Endodermal cell (in vitro differentiated cells): ENCODE measurements at regions not wholly inside any gene's neighbourhood (a gene's known extent, or its start where the extent isn't known, plus 50 kb on each side); places are given as distances from the start of the nearest gene placed in this dataset.

ENCODE experiments used
- DNase-seq: peaks from one replicate; pipeline ENCODE4 v3.0.0-alpha.2; 2017
- H3K27ac ChIP-seq: 2 replicates; pipeline ENCODE4 v1.5.1; 2013; ENCODE audit warnings: mild to moderate bottlenecking, low read depth, low read length, moderate library complexity
- H3K27me3 ChIP-seq: 2 replicates; pipeline ENCODE4 v1.6.1; 2013; ENCODE audit warnings: mild to moderate bottlenecking, low read length, moderate library complexity; ENCODE audit not compliant: insufficient read depth, control insufficient read depth, poor library complexity, severe bottlenecking
- H3K36me3 ChIP-seq: 2 replicates; pipeline ENCODE4 v1.7.0; 2013; ENCODE audit warnings: mild to moderate bottlenecking, low read length, moderate library complexity; ENCODE audit not compliant: control insufficient read depth, insufficient read depth
- H3K4me1 ChIP-seq: one replicate; pipeline ENCODE4 v1.7.0; 2013; ENCODE audit warnings: low read length; ENCODE audit not compliant: control insufficient read depth, insufficient read depth
- H3K4me3 ChIP-seq: 2 replicates; pipeline ENCODE4 v1.5.1; 2013; ENCODE audit warnings: mild to moderate bottlenecking, low read length, moderate library complexity
- H3K9ac ChIP-seq: 2 replicates; pipeline ENCODE4 v1.6.1; 2013; ENCODE audit warnings: mild to moderate bottlenecking, low read length, moderate library complexity; ENCODE audit not compliant: poor library complexity, severe bottlenecking; ENCODE audit errors: extremely low read depth
- H3K9me3 ChIP-seq: 2 replicates; pipeline ENCODE4 v1.6.1; 2013; ENCODE audit warnings: mild to moderate bottlenecking, low read length, moderate library complexity; ENCODE audit not compliant: control insufficient read depth
- H3K27ac Mint-ChIP-seq: 2 replicates; pipeline ENCODE4 v1.8.0; 2020; ENCODE audit warnings: mixed read lengths
- H3K27me3 Mint-ChIP-seq: 2 replicates; pipeline ENCODE4 v1.8.0; 2021; ENCODE audit warnings: mild to moderate bottlenecking, mixed read lengths; ENCODE audit not compliant: insufficient read depth
- H3K36me3 Mint-ChIP-seq: 2 replicates; pipeline ENCODE4 v1.8.0; 2020; ENCODE audit warnings: low read depth, mixed read lengths
- H3K4me1 Mint-ChIP-seq: 2 replicates; pipeline ENCODE4 v1.8.0; 2020; ENCODE audit warnings: mixed read lengths
- H3K4me3 Mint-ChIP-seq: 2 replicates; pipeline ENCODE4 v1.8.0; 2020; ENCODE audit warnings: mild to moderate bottlenecking, moderate library complexity, mixed read lengths
- H3K9me3 Mint-ChIP-seq: 2 replicates; pipeline ENCODE4 v1.8.0; 2020; ENCODE audit warnings: mild to moderate bottlenecking, mixed read lengths
- WGBS, 2 experiments: methylation state at CpG; one replicate each; pipeline versions ENCODE4 v1.1.5 to v1.1.7; 2013; ENCODE audit warnings: missing lambda C conversion rate in 2 of 2, mixed read lengths in 1 of 2; ENCODE audit not compliant: insufficient coverage in 1 of 2, insufficient read length in 1 of 2; 5-methylcytosine and 5-hydroxymethylcytosine counted together
- TF ChIP-seq, protein P1 (sequence below): fragments of 200-600 bp; sonication (generic); conservative IDR thresholded peaks from 2 replicates; pipeline ENCODE4 v1.5.0; 2021; ENCODE audit warnings: antibody characterized with exemption, mild to moderate bottlenecking

DNA sequence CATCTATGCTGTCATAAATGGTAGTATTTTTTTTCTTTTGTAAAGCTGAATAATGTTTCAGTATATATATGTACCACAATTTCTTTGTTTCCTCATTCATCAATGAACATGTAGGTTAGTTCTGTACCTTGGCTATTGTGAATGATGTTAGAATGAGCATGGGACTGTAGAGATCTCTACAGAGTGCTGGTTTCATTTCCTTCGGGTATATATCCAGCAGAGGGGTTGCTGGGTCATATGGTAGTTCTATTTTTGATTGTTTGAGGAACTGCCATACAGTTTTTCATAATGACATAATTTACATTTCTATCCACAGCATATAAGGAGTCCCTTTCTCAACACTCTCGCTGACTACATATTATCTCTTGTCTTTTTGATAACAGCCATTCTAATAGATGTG, 243.5 kb downstream of the CDH7 start:
- no peaks in the 10 kb centered on the region for H3K9me3 ChIP-seq
- H3K4me3 Mint-ChIP-seq = no peak overlapping the region
- WGBS, 2 experiments = 89% methylated on average over 2 of the region's 2 CpGs; no CpG with 5 or more reads in 1 of the 2 experiments
- H3K36me3 Mint-ChIP-seq = no peaks in the 10 kb centered on the region
- DNase-seq = no peak
- H3K27me3 ChIP-seq = no peaks in the 10 kb centered on the region
- H3K4me3 ChIP-seq = no peak overlapping the region
- H3K27ac Mint-ChIP-seq = no peak overlapping the region
- H3K27me3 Mint-ChIP-seq = no peaks in the 10 kb centered on the region
- H3K9ac ChIP-seq = no peak overlapping the region
- H3K27ac ChIP-seq = no peak overlapping the region
- no peaks in the 10 kb centered on the region for H3K9me3 Mint-ChIP-seq
- no peaks in the 10 kb centered on the region for H3K4me1 ChIP-seq
- peaks cover 5% of the 10 kb centered on the region for H3K4me1 Mint-ChIP-seq
- no peaks in the 10 kb centered on the region for H3K36me3 ChIP-seq
- TF ChIP-seq, protein P1, sequence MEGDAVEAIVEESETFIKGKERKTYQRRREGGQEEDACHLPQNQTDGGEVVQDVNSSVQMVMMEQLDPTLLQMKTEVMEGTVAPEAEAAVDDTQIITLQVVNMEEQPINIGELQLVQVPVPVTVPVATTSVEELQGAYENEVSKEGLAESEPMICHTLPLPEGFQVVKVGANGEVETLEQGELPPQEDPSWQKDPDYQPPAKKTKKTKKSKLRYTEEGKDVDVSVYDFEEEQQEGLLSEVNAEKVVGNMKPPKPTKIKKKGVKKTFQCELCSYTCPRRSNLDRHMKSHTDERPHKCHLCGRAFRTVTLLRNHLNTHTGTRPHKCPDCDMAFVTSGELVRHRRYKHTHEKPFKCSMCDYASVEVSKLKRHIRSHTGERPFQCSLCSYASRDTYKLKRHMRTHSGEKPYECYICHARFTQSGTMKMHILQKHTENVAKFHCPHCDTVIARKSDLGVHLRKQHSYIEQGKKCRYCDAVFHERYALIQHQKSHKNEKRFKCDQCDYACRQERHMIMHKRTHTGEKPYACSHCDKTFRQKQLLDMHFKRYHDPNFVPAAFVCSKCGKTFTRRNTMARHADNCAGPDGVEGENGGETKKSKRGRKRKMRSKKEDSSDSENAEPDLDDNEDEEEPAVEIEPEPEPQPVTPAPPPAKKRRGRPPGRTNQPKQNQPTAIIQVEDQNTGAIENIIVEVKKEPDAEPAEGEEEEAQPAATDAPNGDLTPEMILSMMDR = no peak

DNA sequence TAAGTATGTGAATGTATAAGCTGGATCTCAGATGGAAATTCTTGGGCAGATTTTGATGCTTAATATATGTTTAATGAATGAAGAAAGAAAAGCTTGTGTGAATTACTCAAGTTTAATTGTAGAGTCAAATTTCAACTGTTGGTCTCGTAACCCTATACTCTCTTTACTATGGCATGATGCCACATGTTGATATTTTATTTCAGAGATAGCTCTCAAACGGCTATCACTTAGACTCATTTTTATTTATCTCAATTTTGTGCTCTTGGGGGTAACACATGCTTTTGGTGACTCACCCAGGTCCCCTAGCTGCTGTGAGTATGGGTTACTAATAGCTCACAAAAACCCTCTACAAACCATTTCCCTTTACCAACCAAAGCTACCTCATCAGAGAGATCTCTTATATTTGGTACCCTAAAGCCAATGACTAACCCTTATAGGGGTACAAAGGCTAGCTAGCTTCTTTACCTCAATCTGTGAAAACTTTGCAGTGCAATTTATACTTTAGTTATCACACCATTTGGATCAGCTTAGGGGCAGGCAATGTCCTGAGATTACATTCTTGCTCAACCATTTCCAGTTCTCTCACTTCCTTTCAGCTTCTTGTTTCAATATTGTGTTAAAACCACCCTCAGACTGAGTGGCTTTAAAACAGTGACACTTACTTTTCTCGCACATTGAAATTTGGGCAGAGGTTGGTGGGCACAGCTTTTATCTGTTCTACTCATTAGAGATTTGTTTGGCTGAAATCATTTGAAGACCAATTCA, 240.3 kb downstream of the CDH7 start:
- Histone ChIP-seq H3K27me3 (no peaks in the 10 kb centered on the region), H3K36me3 (no peaks in the 10 kb centered on the region), H3K9me3 (no peaks in the 10 kb centered on the region), H3K9ac (no peak overlapping the region), H3K4me1 (no peaks in the 10 kb centered on the region), H3K4me3 (no peak overlapping the region), H3K27ac (no peak overlapping the region)
- Mint-ChIP-seq H3K9me3 (no peaks in the 10 kb centered on the region), H3K36me3 (no peaks in the 10 kb centered on the region), H3K27ac (no peak overlapping the region), H3K4me3 (no peak overlapping the region), H3K27me3 (no peaks in the 10 kb centered on the region), H3K4me1 (peaks cover 10% of the 10 kb centered on the region)
- TF ChIP-seq, protein P1 = no peak
- DNase-seq = no peak
- WGBS, 2 experiments = 90 to 91% methylated on average over 2 to 3 of the region's 3 CpGs

DNA sequence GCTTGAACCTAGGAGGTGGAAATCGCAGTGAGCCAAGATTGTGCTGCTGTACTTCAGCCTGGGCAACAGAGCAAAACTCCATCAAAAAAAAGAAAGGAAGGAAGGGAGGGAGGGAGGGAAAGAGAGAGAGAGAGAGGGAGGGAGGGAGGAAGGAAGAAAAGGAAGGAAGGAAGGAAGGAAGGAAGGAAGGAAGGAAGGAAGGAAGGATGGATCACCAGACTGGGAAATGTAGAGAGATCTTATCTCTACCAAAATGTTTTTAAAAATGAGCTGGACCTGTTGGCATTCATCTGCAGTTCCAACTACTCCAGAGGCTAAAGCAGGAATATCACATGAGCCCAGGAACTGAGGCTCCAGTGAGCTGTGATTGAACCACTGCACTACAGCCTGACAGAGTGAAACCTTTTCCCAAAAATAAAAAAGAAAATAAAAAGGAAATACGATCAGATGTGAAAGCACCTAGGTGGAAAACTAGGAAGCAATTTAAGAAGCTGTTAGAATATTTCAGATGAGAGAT, 239.4 kb downstream of the CDH7 start:
- Mint-ChIP-seq H3K4me3 (no peak overlapping the region), H3K4me1 (peaks cover 10% of the 10 kb centered on the region), H3K9me3 (no peaks in the 10 kb centered on the region), H3K27ac (no peak overlapping the region), H3K27me3 (no peaks in the 10 kb centered on the region), H3K36me3 (no peaks in the 10 kb centered on the region)
- WGBS, 2 experiments = 92 to 100% methylated on average over 1 to 2 of the region's 2 CpGs
- Histone ChIP-seq H3K4me3 (no peak overlapping the region), H3K27me3 (no peaks in the 10 kb centered on the region), H3K9me3 (no peaks in the 10 kb centered on the region), H3K9ac (no peak overlapping the region), H3K27ac (no peak overlapping the region), H3K4me1 (no peaks in the 10 kb centered on the region), H3K36me3 (no peaks in the 10 kb centered on the region)
- TF ChIP-seq, protein P1 = no peak
- no peak for DNase-seq
